WTC11 (cell line): ENCODE measurements at regions not wholly inside any gene's neighbourhood (a gene's known extent, or its start where the extent isn't known, plus 50 kb on each side); places are given as distances from the start of the nearest gene placed in this dataset.

Experiments used
- ATF2 ChIP-seq: sonication (generic); formaldehyde crosslinking; IDR thresholded peaks from 2 replicates; pipeline ENCODE4 v1.8.1; 2022; ENCODE audit warnings: low read depth, missing genetic modification reagents, borderline replicate concordance
- CTCF ChIP-seq: fragments of 200-600 bp; IDR thresholded peaks from 2 replicates; pipeline ENCODE4 v1.8.0; 2022; ENCODE audit warnings: antibody characterized with exemption
- ELF4 ChIP-seq: sonication (generic); formaldehyde crosslinking; IDR thresholded peaks from 2 replicates; pipeline ENCODE4 v1.8.1; 2022; ENCODE audit warnings: low read depth, mild to moderate bottlenecking, moderate library complexity, missing genetic modification reagents
- ESRRA ChIP-seq: sonication (generic); formaldehyde crosslinking; IDR thresholded peaks from 2 replicates; pipeline ENCODE4 v1.8.1; 2022; ENCODE audit warnings: mild to moderate bottlenecking, missing genetic modification reagents, borderline replicate concordance
- ETV6 ChIP-seq: sonication (generic); formaldehyde crosslinking; IDR thresholded peaks from 2 replicates; pipeline ENCODE4 v1.8.1; 2022; ENCODE audit warnings: mild to moderate bottlenecking, missing genetic modification reagents
- FOXJ3 ChIP-seq: sonication (generic); formaldehyde crosslinking; IDR thresholded peaks from 2 replicates; pipeline ENCODE4 v1.9.0; 2021; ENCODE audit warnings: missing genetic modification reagents, mild to moderate bottlenecking, borderline replicate concordance
- FOXK1 ChIP-seq: sonication (generic); formaldehyde crosslinking; IDR thresholded peaks from 2 replicates; pipeline ENCODE4 v1.8.0; 2022; ENCODE audit warnings: mild to moderate bottlenecking, moderate library complexity, missing genetic modification reagents
- MLX ChIP-seq: sonication (generic); formaldehyde crosslinking; IDR thresholded peaks from 2 replicates; pipeline ENCODE4 v1.8.1; 2023; ENCODE audit warnings: mild to moderate bottlenecking, missing genetic modification reagents, moderate library complexity
- ZNF423 ChIP-seq: fragments of 250-450 bp; sonication (Bioruptor Pico); IDR thresholded peaks from 2 replicates; pipeline ENCODE4 v2.1.2; 2022; ENCODE audit warnings: mild to moderate bottlenecking, moderate library complexity
- ZNF512 ChIP-seq: sonication (generic); formaldehyde crosslinking; IDR thresholded peaks from 2 replicates; pipeline ENCODE4 v1.8.1; 2022; ENCODE audit warnings: missing genetic modification reagents, borderline replicate concordance

GRCh38 chr5:125199968-125200865 is 453.8 kb upstream of the ZNF608 start:
- TF ChIP-seq ATF2 (CRISPR knock-in tag) (no peak), ESRRA (CRISPR knock-in tag) (no peak), CTCF (no peak), ELF4 (CRISPR knock-in tag) (no peak), ZNF423 (no peak), FOXK1 (CRISPR knock-in tag) (no peak), ETV6 (CRISPR knock-in tag) (no peak), FOXJ3 (CRISPR knock-in tag) (no peak), ZNF512 (no peak), MLX (CRISPR knock-in tag) (no peak)
